K562 (cell line): ENCODE measurements at regions not wholly inside any gene's neighbourhood (a gene's known extent, or its start where the extent isn't known, plus 50 kb on each side); places are given as distances from the start of the nearest gene placed in this dataset.

ENCODE experiments used
- TF ChIP-seq, protein P1 (sequence below): fragments of 250-450 bp; sonication (Bioruptor Pico); IDR thresholded peaks from 2 replicates; pipeline ENCODE4 v1.5.1; 2021; ENCODE audit warnings: mild to moderate bottlenecking
- TF ChIP-seq, protein P2 (sequence below), 2 experiments: fragments of 450-650 bp; formaldehyde crosslinking in 1 of 2; IDR thresholded peaks; 2 replicates each; pipeline versions ENCODE4 v1.4.0 to v1.6.1; 2014 to 2020; ENCODE audit warnings: mild to moderate bottlenecking in 2 of 2, borderline replicate concordance in 1 of 2, low read depth in 1 of 2

GRCh38 chr4:138522366-138522765 is 280.2 kb upstream of the SLC7A11 start (continued):
- TF ChIP-seq, protein P1, sequence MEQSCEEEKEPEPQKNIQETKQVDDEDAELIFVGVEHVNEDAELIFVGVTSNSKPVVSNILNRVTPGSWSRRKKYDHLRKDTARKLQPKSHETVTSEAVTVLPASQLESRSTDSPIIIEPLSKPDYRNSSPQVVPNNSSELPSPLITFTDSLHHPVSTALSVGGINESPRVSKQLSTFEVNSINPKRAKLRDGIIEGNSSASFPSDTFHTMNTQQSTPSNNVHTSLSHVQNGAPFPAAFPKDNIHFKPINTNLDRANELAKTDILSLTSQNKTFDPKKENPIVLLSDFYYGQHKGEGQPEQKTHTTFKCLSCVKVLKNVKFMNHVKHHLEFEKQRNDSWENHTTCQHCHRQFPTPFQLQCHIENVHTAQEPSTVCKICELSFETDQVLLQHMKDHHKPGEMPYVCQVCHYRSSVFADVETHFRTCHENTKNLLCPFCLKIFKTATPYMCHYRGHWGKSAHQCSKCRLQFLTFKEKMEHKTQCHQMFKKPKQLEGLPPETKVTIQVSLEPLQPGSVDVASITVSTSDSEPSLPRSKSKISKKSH, result no peak
- TF ChIP-seq, protein P2, sequence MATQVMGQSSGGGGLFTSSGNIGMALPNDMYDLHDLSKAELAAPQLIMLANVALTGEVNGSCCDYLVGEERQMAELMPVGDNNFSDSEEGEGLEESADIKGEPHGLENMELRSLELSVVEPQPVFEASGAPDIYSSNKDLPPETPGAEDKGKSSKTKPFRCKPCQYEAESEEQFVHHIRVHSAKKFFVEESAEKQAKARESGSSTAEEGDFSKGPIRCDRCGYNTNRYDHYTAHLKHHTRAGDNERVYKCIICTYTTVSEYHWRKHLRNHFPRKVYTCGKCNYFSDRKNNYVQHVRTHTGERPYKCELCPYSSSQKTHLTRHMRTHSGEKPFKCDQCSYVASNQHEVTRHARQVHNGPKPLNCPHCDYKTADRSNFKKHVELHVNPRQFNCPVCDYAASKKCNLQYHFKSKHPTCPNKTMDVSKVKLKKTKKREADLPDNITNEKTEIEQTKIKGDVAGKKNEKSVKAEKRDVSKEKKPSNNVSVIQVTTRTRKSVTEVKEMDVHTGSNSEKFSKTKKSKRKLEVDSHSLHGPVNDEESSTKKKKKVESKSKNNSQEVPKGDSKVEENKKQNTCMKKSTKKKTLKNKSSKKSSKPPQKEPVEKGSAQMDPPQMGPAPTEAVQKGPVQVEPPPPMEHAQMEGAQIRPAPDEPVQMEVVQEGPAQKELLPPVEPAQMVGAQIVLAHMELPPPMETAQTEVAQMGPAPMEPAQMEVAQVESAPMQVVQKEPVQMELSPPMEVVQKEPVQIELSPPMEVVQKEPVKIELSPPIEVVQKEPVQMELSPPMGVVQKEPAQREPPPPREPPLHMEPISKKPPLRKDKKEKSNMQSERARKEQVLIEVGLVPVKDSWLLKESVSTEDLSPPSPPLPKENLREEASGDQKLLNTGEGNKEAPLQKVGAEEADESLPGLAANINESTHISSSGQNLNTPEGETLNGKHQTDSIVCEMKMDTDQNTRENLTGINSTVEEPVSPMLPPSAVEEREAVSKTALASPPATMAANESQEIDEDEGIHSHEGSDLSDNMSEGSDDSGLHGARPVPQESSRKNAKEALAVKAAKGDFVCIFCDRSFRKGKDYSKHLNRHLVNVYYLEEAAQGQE (IDR thresholded peaks at IDR 0.05; ENCODE audit: borderline replicate concordance), result peak; percentile 62; the same call in 1 of the 2 replicates
- TF ChIP-seq, protein P2 (CRISPR knock-in tag; IDR thresholded peaks at IDR 0.05; ENCODE audit: low read depth), result no peak
